ENCODE measurements at regions not wholly inside any gene's neighbourhood (a gene's known extent, or its start where the extent isn't known, plus 50 kb on each side); places are given as distances from the start of the nearest gene placed in this dataset.

DNA sequence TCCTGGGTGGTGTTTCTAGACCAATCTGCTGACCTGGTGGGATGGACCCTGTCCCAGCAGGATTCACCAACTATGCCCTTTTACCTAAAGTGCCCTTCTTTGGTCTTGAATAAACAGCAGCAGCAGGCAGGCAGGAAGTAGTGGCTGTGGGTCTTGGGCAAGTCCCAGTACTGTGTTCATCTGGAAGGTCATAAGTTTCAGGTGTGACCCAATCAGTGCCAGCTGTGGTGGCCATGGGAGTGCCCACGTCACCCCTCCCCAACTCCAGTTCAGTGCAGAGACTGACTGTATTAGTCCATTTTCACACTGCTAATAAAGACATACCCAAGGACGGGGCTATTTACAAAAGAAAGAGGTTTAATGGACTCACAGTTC lies 148.3 kb upstream of the SRD5A2 start:
- TF ChIP-seq POLR2A (IDR thresholded peaks at IDR 0.05): no peak
- TF ChIP-seq, protein P1, sequence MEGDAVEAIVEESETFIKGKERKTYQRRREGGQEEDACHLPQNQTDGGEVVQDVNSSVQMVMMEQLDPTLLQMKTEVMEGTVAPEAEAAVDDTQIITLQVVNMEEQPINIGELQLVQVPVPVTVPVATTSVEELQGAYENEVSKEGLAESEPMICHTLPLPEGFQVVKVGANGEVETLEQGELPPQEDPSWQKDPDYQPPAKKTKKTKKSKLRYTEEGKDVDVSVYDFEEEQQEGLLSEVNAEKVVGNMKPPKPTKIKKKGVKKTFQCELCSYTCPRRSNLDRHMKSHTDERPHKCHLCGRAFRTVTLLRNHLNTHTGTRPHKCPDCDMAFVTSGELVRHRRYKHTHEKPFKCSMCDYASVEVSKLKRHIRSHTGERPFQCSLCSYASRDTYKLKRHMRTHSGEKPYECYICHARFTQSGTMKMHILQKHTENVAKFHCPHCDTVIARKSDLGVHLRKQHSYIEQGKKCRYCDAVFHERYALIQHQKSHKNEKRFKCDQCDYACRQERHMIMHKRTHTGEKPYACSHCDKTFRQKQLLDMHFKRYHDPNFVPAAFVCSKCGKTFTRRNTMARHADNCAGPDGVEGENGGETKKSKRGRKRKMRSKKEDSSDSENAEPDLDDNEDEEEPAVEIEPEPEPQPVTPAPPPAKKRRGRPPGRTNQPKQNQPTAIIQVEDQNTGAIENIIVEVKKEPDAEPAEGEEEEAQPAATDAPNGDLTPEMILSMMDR (IDR thresholded peaks at IDR 0.05): no peak
- no peak overlapping the region for H3K4me3 ChIP-seq
- no peak for DNase-seq
- no peaks in the 10 kb centered on the region for H3K4me1 ChIP-seq
- intact Hi-C loops (cut with DNase I): no loop called here
- H3K9me3 ChIP-seq: no peaks in the 10 kb centered on the region
- no peaks in the 10 kb centered on the region for H3K36me3 ChIP-seq
- no peaks in the 10 kb centered on the region for H3K27me3 ChIP-seq
- 43 to 68% methylated on average over 1 to 2 of the region's 2 CpGs for WGBS, 2 donors
- no peak overlapping the region for H3K27ac ChIP-seq

DNA sequence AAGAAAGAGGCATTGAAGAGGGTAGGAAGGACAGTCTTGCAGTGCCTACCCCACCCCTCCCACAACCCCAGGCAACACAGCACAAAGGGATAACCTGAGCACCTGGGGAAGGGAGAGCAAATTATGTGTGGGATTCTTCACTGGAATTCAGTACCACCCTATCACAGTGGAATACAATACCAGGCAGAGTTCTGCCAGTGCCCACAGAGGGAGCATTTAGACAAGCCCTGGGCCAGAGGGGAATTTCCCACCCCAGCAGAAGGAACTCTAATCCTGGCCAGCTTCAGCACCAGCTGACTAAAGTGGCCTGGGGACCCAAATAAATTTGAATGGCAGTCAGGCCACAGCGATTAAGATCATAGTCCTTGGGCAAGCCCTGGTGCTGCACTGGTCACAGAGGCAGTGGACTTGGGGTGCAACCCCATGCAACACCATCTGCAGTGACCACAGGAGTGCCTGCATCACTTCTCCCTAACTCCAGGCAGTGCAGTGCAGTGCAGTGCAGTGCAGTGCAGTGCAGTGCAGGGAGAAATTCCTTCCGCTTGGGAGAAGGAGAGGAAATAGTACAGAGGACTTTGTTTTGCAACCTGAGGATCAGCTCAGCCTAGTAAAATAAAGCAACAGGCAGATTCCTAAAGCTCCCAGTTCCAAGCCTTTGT lies 147.8 kb upstream of the SRD5A2 start:
- TF ChIP-seq POLR2A (IDR thresholded peaks at IDR 0.05): no peak
- TF ChIP-seq, protein P1 (IDR thresholded peaks at IDR 0.05): no peak
- Histone ChIP-seq H3K27me3 (no peaks in the 10 kb centered on the region), H3K4me3 (no peak overlapping the region), H3K27ac (no peak overlapping the region), H3K9me3 (no peaks in the 10 kb centered on the region), H3K4me1 (no peaks in the 10 kb centered on the region), H3K36me3 (no peaks in the 10 kb centered on the region)
- intact Hi-C loops (cut with DNase I): no loop called here
- no peak for DNase-seq
- WGBS, 2 donors: 73 to 93% methylated on average over 2 of the region's 2 CpGs

DNA sequence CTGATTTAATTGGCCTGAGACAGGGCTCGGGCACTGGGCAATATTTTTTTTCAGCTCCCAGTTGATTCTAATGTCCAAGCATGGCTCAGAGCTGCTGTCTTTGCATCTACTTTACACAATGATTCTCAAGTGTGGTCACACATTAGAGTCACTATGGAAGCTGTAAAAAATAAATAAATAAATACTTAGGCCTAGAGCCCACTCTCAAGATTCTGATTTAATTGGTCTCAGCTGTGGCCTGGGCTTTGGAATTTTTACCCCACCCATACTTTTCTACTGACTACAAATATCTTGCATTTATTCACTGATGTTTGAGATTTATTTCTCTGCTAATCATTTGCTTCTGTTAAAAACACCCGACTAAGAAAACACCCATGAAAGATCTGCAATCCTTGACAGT lies 145.7 kb upstream of the SRD5A2 start:
- Histone ChIP-seq H3K36me3 (no peaks in the 10 kb centered on the region), H3K4me1 (no peaks in the 10 kb centered on the region), H3K27me3 (no peaks in the 10 kb centered on the region), H3K9me3 (no peaks in the 10 kb centered on the region), H3K4me3 (no peak overlapping the region), H3K27ac (no peak overlapping the region)
- TF ChIP-seq POLR2A (IDR thresholded peaks at IDR 0.05): no peak
- TF ChIP-seq, protein P1 (IDR thresholded peaks at IDR 0.05): no peak
- DNase-seq: no peak
- 80 to 85% methylated on average over 2 of the region's 2 CpGs for WGBS, 2 donors
- intact Hi-C loops (cut with DNase I): no loop called here

GRCh38 chr2:31725444-31725843 lies 144.7 kb upstream of the SRD5A2 start:
- Histone ChIP-seq H3K27me3 (no peaks in the 10 kb centered on the region), H3K27ac (no peak overlapping the region), H3K36me3 (no peaks in the 10 kb centered on the region), H3K9me3 (no peaks in the 10 kb centered on the region), H3K4me1 (no peaks in the 10 kb centered on the region), H3K4me3 (no peak overlapping the region)
- intact Hi-C loops (cut with DNase I): no loop called here
- 90 to 93% methylated on average over 3 of the region's 3 CpGs for WGBS, 2 donors
- DNase-seq: no peak
- TF ChIP-seq POLR2A (IDR thresholded peaks at IDR 0.05): no peak
- TF ChIP-seq, protein P1 (IDR thresholded peaks at IDR 0.05): no peak

DNA sequence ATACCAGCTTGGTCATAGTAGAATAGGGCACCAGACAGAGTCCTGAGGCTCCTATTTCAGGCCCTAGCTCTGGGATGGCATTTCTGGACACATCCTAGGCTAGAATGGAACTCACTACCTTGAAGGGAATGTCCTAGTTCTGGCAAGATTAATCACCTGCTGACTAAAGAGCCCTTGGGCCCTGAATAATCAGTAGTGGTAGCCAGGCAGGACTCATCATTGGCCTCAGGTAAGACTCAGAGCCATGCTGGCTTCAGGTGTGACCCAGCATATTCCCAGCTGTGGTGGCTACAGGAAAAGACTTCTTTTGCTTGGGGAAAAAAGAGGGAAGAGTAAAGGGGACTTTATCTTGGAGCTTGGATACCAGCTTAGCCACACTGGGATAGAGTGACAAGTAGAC lies 131.0 kb upstream of the SRD5A2 start:
- H3K27me3 ChIP-seq: peaks cover 0 to 6% (median 0%) of the 10 kb centered on the region in 4 donors
- TF ChIP-seq, protein P1 (IDR thresholded peaks at IDR 0.05): no peak
- no peak for TF ChIP-seq POLR2A (IDR thresholded peaks at IDR 0.05)
- no peak overlapping the region for H3K27ac ChIP-seq
- H3K9me3 ChIP-seq: no peaks in the 10 kb centered on the region
- no peak overlapping the region for H3K4me3 ChIP-seq
- DNase-seq: no peak
- H3K4me1 ChIP-seq: no peaks in the 10 kb centered on the region
- intact Hi-C loops (cut with DNase I): no loop called here
- H3K36me3 ChIP-seq: no peaks in the 10 kb centered on the region

Measured in esophagus squamous epithelium (tissue), 5 donors.